DND-41 (cell line): ENCODE measurements at regions not wholly inside any gene's neighbourhood (a gene's known extent, or its start where the extent isn't known, plus 50 kb on each side); places are given as distances from the start of the nearest gene placed in this dataset.
"Not testable (repeated sequence)": the region's sequence is repeated elsewhere in the genome, so short reads cannot be mapped to it uniquely, and the experiment has no call there.

ENCODE experiments used
- ATAC-seq: fragments of 200-7000 bp; cut with Tn5 transposase; 3 replicates; pipeline ENCODE4 v1.9.1; 2021; ENCODE audit warnings: low read depth; ENCODE audit not compliant: insufficient read depth
- DNase-seq: peaks from one replicate; pipeline ENCODE4 v3.0.0-alpha.2; 2020
- H2AFZ ChIP-seq: 2 replicates; pipeline ENCODE4 v1.6.0; 2012; ENCODE audit warnings: low read depth, low read length
- H3K27ac ChIP-seq: 2 replicates; pipeline ENCODE4 v1.5.1; 2012; ENCODE audit warnings: low read length, inconsistent platforms
- H3K27me3 ChIP-seq: fragments of 200-600 bp; sonication (generic); 2 replicates; pipeline ENCODE4 v1.6.0; 2012; ENCODE audit warnings: low read length, mild to moderate bottlenecking, inconsistent platforms; ENCODE audit not compliant: insufficient read depth, poor library complexity
- H3K36me3 ChIP-seq: 2 replicates; pipeline ENCODE4 v1.5.1; 2012; ENCODE audit warnings: low read length, inconsistent platforms; ENCODE audit not compliant: insufficient read depth
- H3K4me1 ChIP-seq: 2 replicates; pipeline ENCODE4 v1.5.1; 2012; ENCODE audit warnings: mild to moderate bottlenecking, low read length; ENCODE audit not compliant: insufficient read depth
- H3K4me2 ChIP-seq: 2 replicates; pipeline ENCODE4 v1.6.0; 2012; ENCODE audit warnings: mild to moderate bottlenecking, moderate library complexity, low read length, inconsistent platforms; ENCODE audit not compliant: insufficient read depth
- H3K4me3 ChIP-seq, 2 experiments: fragments of 200-600 bp in 1 of 2; shearing (Covaris generic) in 1 of 2; 2 replicates each; pipeline ENCODE4 v1.5.1; 2012 to 2016; ENCODE audit warnings: inconsistent platforms in 2 of 2, low read length in 2 of 2, mild to moderate bottlenecking in 2 of 2, low read depth in 1 of 2, moderate library complexity in 1 of 2
- H3K79me2 ChIP-seq: 2 replicates; pipeline ENCODE4 v1.6.0; 2012; ENCODE audit warnings: low read length, inconsistent platforms; ENCODE audit not compliant: insufficient read depth
- H3K9ac ChIP-seq: 2 replicates; pipeline ENCODE4 v1.6.0; 2012; ENCODE audit warnings: low read depth, mild to moderate bottlenecking, inconsistent platforms, low read length, moderate library complexity
- H3K9me3 ChIP-seq: 2 replicates; pipeline ENCODE4 v1.5.1; 2012; ENCODE audit warnings: low read length, moderate library complexity, mild to moderate bottlenecking, inconsistent platforms; ENCODE audit not compliant: insufficient read depth, severe bottlenecking
- H4K20me1 ChIP-seq: 2 replicates; pipeline ENCODE4 v1.6.0; 2012; ENCODE audit warnings: low read length; ENCODE audit not compliant: insufficient read depth
- CTCF ChIP-seq: IDR thresholded peaks from 2 replicates; pipeline ENCODE4 v1.5.1; 2012; ENCODE audit warnings: borderline replicate concordance, low read length, moderate library complexity, mild to moderate bottlenecking; ENCODE audit not compliant: poor library complexity, severe bottlenecking; ENCODE audit errors: extremely low read depth
- EZH2 ChIP-seq: IDR thresholded peaks from 3 replicates; pipeline ENCODE4 v1.6.1; 2012; ENCODE audit warnings: borderline replicate concordance, low read depth, mild to moderate bottlenecking, moderate library complexity, low read length, inconsistent platforms; ENCODE audit not compliant: severe bottlenecking

- H3K36me3 ChIP-seq = no peaks in the 10 kb centered on the region
- H3K4me3 ChIP-seq = no peak overlapping the region
- no peaks in the 10 kb centered on the region for H4K20me1 ChIP-seq
- DNase-seq = no peak
- H3K79me2 ChIP-seq = no peaks in the 10 kb centered on the region
- no peak overlapping the region for H2AFZ ChIP-seq
- H3K9ac ChIP-seq = no peak overlapping the region
- no peaks in the 10 kb centered on the region for H3K4me1 ChIP-seq
- no peak overlapping the region for H3K27ac ChIP-seq
- no peak for ATAC-seq
- no peak for TF ChIP-seq CTCF
- no peak for TF ChIP-seq EZH2
- H3K27me3 ChIP-seq = no peaks in the 10 kb centered on the region
- H3K4me2 ChIP-seq = no peak overlapping the region
- no peaks in the 10 kb centered on the region for H3K9me3 ChIP-seq
Measured at GRCh38 chr13:90510319-90510718, 837.2 kb upstream of the MIR17HG start.

- Histone ChIP-seq H3K4me2 (no peak overlapping the region), H3K36me3 (no peaks in the 10 kb centered on the region)
Measured at GRCh38 chr13:90511903-90512302, 835.6 kb upstream of the MIR17HG start.

GRCh38 chr13:90514712-90515111 lies 832.8 kb upstream of the MIR17HG start:
- not testable (repeated sequence) for H3K4me2 ChIP-seq, ATAC-seq, H4K20me1 ChIP-seq, H3K27ac ChIP-seq, DNase-seq, H3K9ac ChIP-seq, H3K4me1 ChIP-seq, H3K36me3 ChIP-seq, H3K4me3 ChIP-seq, H3K9me3 ChIP-seq, H3K79me2 ChIP-seq, H2AFZ ChIP-seq, H3K27me3 ChIP-seq

More at GRCh38 chr13:90511903-90512302, 835.6 kb upstream of the MIR17HG start:
- Histone ChIP-seq H2AFZ (no peak overlapping the region), H3K9me3 (no peaks in the 10 kb centered on the region), H3K27ac (no peak overlapping the region), H3K4me3 (no peak overlapping the region), H3K4me1 (no peaks in the 10 kb centered on the region), H3K27me3 (no peaks in the 10 kb centered on the region), H4K20me1 (no peaks in the 10 kb centered on the region), H3K79me2 (no peaks in the 10 kb centered on the region), H3K9ac (no peak overlapping the region)
- TF ChIP-seq EZH2 (no peak), CTCF (no peak)
- ATAC-seq (no peak), DNase-seq (no peak)

GRCh38 chr13:90518417-90518816 lies 829.1 kb upstream of the MIR17HG start:
- Histone ChIP-seq H3K27me3 (no peaks in the 10 kb centered on the region), H3K9me3 (no peaks in the 10 kb centered on the region), H3K36me3 (no peaks in the 10 kb centered on the region), H3K79me2 (no peaks in the 10 kb centered on the region), H3K4me2 (no peak overlapping the region), H2AFZ (no peak overlapping the region), H3K27ac (no peak overlapping the region), H4K20me1 (no peaks in the 10 kb centered on the region), H3K4me3 (no peak overlapping the region), H3K9ac (no peak overlapping the region), H3K4me1 (no peaks in the 10 kb centered on the region)
- DNase-seq (no peak), ATAC-seq (no peak)
- TF ChIP-seq CTCF (no peak), EZH2 (no peak)
